ENCODE measurements at regions not wholly inside any gene's neighbourhood (a gene's known extent, or its start where the extent isn't known, plus 50 kb on each side); places are given as distances from the start of the nearest gene placed in this dataset.

GRCh38 chr11:69348414-69349235 is 54.7 kb downstream of the MYEOV start:
- H3K4me3 ChIP-seq, result no peak overlapping the region
- no peak for ATAC-seq (ENCODE audit: insufficient read depth, low FRiP score)
- DNase-seq, result no peak
- H3K9me3 ChIP-seq (ENCODE audit: control insufficient read depth in 4 of 4, insufficient read depth in 3 of 4, low read length in 3 of 4), result peaks cover 0 to 7% (median 0%) of the 10 kb centered on the region in 4 donors
- H3K4me1 ChIP-seq (ENCODE audit: control insufficient read depth in 5 of 5, insufficient read depth in 5 of 5, low read length in 5 of 5), result peaks cover 0 to 8% (median 5%) of the 10 kb centered on the region in 5 donors
- no peak overlapping the region for H3K27ac ChIP-seq (ENCODE audit: low read depth in 1 of 2, low read length in 1 of 2)
- no peaks in the 10 kb centered on the region for H3K36me3 ChIP-seq (ENCODE audit: control insufficient read depth in 4 of 4, insufficient read depth in 4 of 4, low read length in 4 of 4)
- WGBS, 2 donors, result 88 to 95% methylated on average over 6 of the region's 6 CpGs
- no peaks in the 10 kb centered on the region for H3K27me3 ChIP-seq (ENCODE audit: control insufficient read depth in 3 of 3, insufficient read depth in 3 of 3, low read length in 2 of 3)
- H3K9ac ChIP-seq (ENCODE audit: insufficient read depth in 1 of 2, low read length in 2 of 2), result no peak overlapping the region
- TF ChIP-seq, protein P1, sequence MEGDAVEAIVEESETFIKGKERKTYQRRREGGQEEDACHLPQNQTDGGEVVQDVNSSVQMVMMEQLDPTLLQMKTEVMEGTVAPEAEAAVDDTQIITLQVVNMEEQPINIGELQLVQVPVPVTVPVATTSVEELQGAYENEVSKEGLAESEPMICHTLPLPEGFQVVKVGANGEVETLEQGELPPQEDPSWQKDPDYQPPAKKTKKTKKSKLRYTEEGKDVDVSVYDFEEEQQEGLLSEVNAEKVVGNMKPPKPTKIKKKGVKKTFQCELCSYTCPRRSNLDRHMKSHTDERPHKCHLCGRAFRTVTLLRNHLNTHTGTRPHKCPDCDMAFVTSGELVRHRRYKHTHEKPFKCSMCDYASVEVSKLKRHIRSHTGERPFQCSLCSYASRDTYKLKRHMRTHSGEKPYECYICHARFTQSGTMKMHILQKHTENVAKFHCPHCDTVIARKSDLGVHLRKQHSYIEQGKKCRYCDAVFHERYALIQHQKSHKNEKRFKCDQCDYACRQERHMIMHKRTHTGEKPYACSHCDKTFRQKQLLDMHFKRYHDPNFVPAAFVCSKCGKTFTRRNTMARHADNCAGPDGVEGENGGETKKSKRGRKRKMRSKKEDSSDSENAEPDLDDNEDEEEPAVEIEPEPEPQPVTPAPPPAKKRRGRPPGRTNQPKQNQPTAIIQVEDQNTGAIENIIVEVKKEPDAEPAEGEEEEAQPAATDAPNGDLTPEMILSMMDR (IDR thresholded peaks at IDR 0.05; ENCODE audit: control extremely low read depth, extremely low read depth), result no peak

DNA sequence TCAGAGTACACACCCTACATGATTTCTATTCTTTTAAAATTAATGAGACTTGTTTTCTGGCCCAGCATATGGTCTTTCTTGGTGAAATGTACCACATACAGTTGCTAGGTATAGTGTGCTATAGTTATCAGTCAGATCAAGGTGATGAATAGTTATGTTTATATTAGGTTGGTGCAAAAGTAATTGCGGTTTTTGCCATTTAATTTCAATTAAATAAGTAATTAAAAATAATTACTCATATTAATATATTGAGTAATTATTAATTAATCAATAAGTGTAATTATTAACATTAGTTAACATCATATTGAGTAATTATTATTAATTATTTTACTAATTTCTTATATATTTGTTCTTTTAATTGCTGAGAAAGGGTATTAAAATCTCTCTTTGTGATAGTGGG is 56.1 kb downstream of the MYEOV start:
- TF ChIP-seq, protein P1 (IDR thresholded peaks at IDR 0.05; ENCODE audit: control extremely low read depth, extremely low read depth), result no peak
- Histone ChIP-seq H3K4me3 (no peak overlapping the region), H3K9me3 (ENCODE audit: control insufficient read depth in 4 of 4, insufficient read depth in 3 of 4, low read length in 3 of 4) (peaks cover 0 to 7% (median 0%) of the 10 kb centered on the region in 4 donors), H3K36me3 (ENCODE audit: control insufficient read depth in 4 of 4, insufficient read depth in 4 of 4, low read length in 4 of 4) (no peaks in the 10 kb centered on the region), H3K27ac (ENCODE audit: low read depth in 1 of 2, low read length in 1 of 2) (no peak overlapping the region), H3K9ac (ENCODE audit: insufficient read depth in 1 of 2, low read length in 2 of 2) (no peak overlapping the region), H3K4me1 (ENCODE audit: control insufficient read depth in 5 of 5, insufficient read depth in 5 of 5, low read length in 5 of 5) (peaks cover 0 to 9% (median 5%) of the 10 kb centered on the region in 5 donors), H3K27me3 (ENCODE audit: control insufficient read depth in 3 of 3, insufficient read depth in 3 of 3, low read length in 2 of 3) (no peaks in the 10 kb centered on the region)
- peak in 1 of 3 donors; percentile 28 for DNase-seq
- WGBS, 2 donors, result 95% methylated on average over 1 of the region's 1 CpG
- ATAC-seq (ENCODE audit: insufficient read depth, low FRiP score), result no peak

- no peak overlapping the region for H3K9ac ChIP-seq (ENCODE audit: insufficient read depth in 1 of 2, low read length in 2 of 2)
These were observed 56.6 kb downstream of the MYEOV start for GRCh38 chr11:69350596-69350995.

More at GRCh38 chr11:69350596-69350995, 56.6 kb downstream of the MYEOV start:
- Histone ChIP-seq H3K4me3 (no peak overlapping the region), H3K27ac (ENCODE audit: low read depth in 1 of 2, low read length in 1 of 2) (no peak overlapping the region), H3K9me3 (ENCODE audit: control insufficient read depth in 4 of 4, insufficient read depth in 3 of 4, low read length in 3 of 4) (peaks cover 0 to 7% (median 0%) of the 10 kb centered on the region in 4 donors), H3K36me3 (ENCODE audit: control insufficient read depth in 4 of 4, insufficient read depth in 4 of 4, low read length in 4 of 4) (no peaks in the 10 kb centered on the region), H3K4me1 (ENCODE audit: control insufficient read depth in 5 of 5, insufficient read depth in 5 of 5, low read length in 5 of 5) (peaks cover 0 to 9% (median 5%) of the 10 kb centered on the region in 5 donors), H3K27me3 (ENCODE audit: control insufficient read depth in 3 of 3, insufficient read depth in 3 of 3, low read length in 2 of 3) (no peaks in the 10 kb centered on the region)
- no peak for DNase-seq
- TF ChIP-seq, protein P1 (IDR thresholded peaks at IDR 0.05; ENCODE audit: control extremely low read depth, extremely low read depth), result no peak
- no peak for ATAC-seq (ENCODE audit: insufficient read depth, low FRiP score)

Measured in lung (tissue), 11 donors.